AG08395 (cell line): ENCODE measurements at regions not wholly inside any gene's neighbourhood (a gene's known extent, or its start where the extent isn't known, plus 50 kb on each side); places are given as distances from the start of the nearest gene placed in this dataset.
"Not testable (repeated sequence)": the region's sequence is repeated elsewhere in the genome, so short reads cannot be mapped to it uniquely, and the experiment has no call there.

ENCODE experiments used
- DNase-seq: peaks from one replicate; pipeline ENCODE4 v3.0.0; 2012; ENCODE audit warnings: mixed read lengths, low spot score

GRCh38 chr2:164024396-164024795 lies 288.6 kb upstream of the FIGN start:
- DNase-seq, result no peak

DNA sequence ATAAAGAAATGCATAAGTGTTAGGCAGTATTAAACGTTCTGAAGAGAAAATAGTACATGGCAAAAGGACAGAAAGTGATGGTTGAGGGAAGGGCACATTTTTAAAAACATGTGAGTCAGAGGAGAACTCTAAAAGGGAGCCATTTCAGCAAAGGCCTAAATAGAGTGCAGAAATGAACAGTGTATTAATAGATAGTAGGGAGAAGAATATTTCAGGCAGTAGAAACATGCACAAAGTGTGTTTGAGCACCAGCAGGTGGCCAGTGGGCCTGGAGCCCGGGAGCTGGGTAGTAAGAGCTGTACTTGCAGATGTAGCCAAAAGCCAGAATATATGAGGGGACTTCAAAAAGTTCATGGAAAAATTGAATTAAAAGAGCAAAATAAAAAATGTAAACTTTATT lies 288.1 kb upstream of the FIGN start:
- no peak for DNase-seq

GRCh38 chr2:164015328-164016123 lies 279.7 kb upstream of the FIGN start:
- DNase-seq, result no peak

- DNase-seq, result no peak
Measured at GRCh38 chr2:164014791-164015190, 279.0 kb upstream of the FIGN start.

- peak; percentile 7 for DNase-seq
Measured at GRCh38 chr2:164014068-164014731, 278.4 kb upstream of the FIGN start.

- no peak for DNase-seq
Measured at GRCh38 chr2:164012581-164012980, 276.8 kb upstream of the FIGN start.

GRCh38 chr2:164009756-164010337 lies 274.0 kb upstream of the FIGN start:
- DNase-seq, result no peak

- DNase-seq, result no peak
Measured at GRCh38 chr2:164008752-164009151, 272.9 kb upstream of the FIGN start.

- no peak for DNase-seq
Measured at GRCh38 chr2:164006704-164007103, 270.9 kb upstream of the FIGN start.

DNA sequence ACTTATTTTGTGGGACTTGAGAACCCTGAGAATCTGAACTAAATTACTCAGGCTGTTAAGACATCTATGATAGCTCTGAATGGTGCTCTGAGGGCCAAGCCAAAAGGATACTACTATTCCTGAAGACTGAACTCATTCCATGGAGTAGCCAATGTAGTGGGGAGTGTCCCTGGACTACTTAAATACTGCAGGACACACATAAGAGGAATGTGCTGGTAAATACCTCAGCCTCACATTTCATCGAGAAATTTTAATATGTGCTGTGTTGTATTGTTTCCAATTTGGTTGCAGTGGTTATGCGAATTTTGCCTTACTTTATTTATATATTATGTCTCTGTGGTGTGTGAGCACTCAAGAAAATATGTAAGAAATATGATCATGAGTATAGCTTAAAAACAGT lies 264.4 kb upstream of the FIGN start:
- DNase-seq, result no peak

GRCh38 chr2:163997466-163997865 lies 261.7 kb upstream of the FIGN start:
- DNase-seq, result no peak

DNA sequence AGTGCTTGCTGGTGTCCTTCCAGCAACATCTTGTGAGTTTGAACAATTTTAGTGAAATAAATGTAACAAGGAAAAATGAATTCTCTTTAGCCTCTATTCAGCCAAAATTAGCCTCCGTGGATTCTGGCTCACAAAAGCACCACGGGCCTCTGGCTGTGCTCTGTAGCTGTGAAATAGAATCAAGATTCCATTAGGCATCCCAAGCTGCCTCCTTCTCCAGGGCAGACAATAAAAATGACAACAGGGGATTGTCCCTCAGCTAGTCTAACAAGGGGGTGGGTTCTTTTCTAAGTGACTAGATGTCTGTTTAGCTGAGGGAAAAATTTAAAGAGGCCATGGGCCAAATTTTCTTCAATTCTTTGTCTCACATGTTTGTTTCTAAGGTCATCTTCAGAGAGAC lies 254.7 kb upstream of the FIGN start:
- no peak for DNase-seq

DNA sequence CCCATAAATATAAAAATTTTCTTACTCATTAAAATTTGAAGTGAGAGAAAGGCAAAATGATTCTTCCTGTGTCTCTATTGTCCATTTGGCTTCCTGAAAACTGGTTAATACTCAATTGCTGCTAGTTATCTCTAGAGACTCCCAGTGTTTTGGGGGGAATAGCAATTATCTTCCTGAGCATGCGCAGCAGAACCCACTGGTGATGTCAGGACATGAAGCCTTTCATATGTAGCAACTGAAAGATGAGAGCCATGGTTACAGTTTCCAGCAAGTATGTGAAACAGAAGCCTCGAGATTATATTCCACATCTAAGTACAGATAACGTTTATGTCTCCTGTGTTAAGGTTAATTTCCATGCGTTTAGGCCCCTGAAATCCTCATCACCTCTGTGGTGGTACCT lies 254.3 kb upstream of the FIGN start:
- DNase-seq, result no peak

- no peak for DNase-seq
Measured at GRCh38 chr2:163987175-163987940, 251.6 kb upstream of the FIGN start.

DNA sequence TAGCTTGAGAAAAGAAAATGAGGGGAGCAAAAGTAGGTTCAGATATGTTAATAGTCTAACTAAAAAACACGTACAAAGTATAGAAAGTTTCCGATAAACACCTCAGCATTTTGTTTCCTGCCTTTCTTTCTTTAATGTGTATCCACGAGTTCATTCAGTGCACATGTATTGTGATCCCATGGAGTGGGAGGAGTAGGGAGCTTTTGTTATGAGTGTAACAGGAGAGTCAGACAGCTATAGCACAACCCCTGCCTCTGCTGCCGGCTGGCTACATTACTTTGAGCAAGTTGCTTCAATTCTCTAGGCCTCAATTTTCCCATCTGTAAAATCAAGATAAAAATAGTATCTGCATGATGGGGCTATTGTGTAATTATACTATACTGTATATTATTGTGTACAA lies 249.2 kb upstream of the FIGN start:
- DNase-seq, result no peak

DNA sequence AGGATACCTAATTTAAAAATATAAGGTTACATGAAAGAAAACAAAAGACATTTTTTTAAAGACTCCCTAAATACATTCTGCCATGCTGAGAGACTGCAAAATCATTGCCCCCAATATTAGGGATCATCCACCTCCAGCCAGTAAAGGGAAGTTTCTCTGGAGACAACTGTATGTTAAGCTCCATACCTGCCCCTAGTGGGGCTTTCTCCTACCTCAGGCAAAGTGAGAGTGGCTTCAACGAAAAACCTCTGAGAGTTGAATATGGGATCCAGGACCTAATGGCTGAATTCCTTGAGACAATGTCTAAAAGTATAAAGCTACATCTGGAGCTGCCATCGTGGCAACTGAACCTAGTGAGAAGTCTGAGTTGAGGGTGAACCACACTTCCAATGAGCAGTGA lies 248.1 kb upstream of the FIGN start:
- no peak for DNase-seq

- no peak for DNase-seq
Measured at GRCh38 chr2:163982938-163983337, 247.1 kb upstream of the FIGN start.

GRCh38 chr2:163974766-163975165 lies 239.0 kb upstream of the FIGN start:
- DNase-seq, result no peak

GRCh38 chr2:163970058-163970813 lies 234.4 kb upstream of the FIGN start:
- no peak for DNase-seq

- not testable (repeated sequence) for DNase-seq
Measured at GRCh38 chr2:163964278-163964677, 228.5 kb upstream of the FIGN start.

DNA sequence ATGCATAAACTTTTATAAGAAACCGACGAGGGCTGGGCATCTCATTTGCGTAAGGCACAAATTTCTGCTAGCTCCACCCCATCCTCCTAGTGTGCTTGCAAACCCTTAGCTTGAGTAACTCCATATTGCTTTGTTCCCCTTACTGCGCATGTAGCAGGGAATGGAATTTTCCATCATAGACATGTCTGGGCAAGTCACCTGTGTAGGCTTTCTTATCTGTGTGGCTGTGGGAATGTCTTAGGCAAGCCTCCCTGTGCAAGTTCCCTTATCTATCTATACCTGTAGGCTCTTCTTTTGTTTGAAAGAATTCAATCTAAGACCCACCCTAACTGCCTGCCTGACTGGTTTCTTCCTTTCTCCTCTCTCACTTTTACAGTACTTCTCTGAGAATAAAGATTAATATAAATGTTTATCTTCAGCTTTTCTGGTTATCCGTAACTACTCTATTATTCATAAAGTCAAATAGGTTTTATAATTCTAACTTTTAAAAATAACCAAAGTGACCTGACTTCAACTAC lies 217.6 kb upstream of the FIGN start:
- DNase-seq, result no peak

GRCh38 chr2:163951312-163951711 lies 215.5 kb upstream of the FIGN start:
- DNase-seq, result no peak
